ENCODE measurements at regions not wholly inside any gene's neighbourhood (a gene's known extent, or its start where the extent isn't known, plus 50 kb on each side); places are given as distances from the start of the nearest gene placed in this dataset.

DNA sequence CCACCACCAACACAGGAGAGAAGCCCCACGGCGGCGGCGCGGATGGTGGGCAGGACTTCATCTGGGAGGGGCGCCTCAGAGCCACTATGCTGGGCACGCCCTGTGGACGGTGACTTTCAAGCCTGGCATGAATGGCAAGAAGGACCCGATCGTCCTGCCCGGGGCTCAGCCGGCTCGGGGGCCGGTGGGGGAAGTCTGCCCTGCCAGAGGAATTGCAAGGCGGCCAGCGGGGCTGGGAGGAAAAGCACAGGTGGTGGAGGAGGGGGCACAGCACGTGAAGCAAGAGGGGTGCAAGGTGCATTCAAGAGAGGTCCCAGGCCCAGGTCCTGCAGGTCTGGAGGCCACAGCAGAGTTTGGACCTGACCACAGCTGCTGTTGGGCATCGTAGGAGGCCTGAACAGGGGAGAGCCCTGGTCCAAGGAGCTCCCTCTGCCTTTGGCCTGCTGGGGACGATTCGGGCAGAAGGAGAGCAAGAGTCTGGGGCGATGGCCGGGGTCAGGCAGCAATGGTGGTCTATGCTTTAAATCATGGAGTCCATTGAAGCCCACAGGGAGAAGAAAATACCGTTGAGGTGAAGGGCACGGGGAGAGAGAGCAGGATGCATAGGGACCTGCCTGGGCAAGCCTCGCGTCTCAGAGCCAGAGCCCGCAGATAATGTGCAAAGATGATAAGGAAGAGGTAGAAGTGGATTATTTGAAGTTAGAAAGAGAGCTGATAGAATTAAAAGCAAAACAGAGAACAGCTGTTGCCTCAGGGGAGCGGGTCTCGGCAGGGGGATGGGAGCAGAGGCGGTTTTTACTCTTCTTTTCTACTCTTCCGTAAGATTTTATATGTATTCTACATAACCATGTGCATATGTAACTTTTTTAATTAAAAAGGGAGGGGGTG is 82.6 kb upstream of the SHISAL1 start:
- no peak overlapping the region for H3K4me3 ChIP-seq (ENCODE audit: low read depth, low read length)
- no peak for DNase-seq (ENCODE audit: low read depth)
- no peak for TF ChIP-seq CTCF (conservative IDR thresholded peaks at IDR 0.05; ENCODE audit: low read depth, low read length)

DNA sequence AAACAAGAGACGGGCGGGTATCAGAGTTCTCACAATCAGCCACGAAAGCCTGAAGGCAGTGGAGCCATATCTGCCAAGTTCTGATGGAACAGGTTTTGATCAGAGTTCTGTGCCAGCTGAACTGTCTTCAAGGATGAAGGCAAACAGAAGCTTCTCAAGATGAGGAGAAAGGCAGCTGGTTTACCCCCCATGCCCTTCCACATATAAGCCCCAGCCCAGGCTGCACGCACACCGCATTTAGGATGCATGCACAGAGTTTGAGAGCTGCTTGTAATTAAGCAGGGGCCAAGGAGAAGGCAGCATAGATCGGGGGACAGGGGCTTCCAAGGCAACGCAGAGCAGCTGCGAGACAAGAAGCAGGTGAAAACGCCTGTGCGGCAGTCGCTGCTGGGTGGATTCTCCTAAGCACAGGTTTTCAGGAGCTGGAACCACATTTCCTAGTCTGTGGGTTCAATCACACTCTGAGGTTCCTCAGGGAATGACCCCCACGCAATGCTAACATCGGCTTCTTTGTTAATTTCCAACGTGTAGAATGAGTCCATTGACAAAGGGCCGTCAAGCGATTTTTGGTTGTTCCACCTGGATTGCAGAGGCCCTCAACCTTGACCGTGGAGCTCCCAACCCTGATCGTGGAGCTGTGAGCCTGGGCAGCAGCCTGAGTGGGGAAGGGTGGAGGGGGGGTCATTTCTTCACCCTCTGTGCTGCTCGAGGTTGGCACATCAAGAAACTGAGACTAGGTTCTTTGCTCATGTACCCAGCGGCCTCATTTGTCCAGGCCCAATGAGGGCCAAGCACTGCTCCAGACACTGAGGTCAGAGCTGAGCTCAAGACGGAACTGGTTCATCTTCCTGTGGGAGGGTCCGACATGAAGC is 81.7 kb upstream of the SHISAL1 start:
- TF ChIP-seq CTCF (conservative IDR thresholded peaks at IDR 0.05; ENCODE audit: low read depth, low read length), result no peak
- peak; percentile 9 for DNase-seq (ENCODE audit: low read depth)

DNA sequence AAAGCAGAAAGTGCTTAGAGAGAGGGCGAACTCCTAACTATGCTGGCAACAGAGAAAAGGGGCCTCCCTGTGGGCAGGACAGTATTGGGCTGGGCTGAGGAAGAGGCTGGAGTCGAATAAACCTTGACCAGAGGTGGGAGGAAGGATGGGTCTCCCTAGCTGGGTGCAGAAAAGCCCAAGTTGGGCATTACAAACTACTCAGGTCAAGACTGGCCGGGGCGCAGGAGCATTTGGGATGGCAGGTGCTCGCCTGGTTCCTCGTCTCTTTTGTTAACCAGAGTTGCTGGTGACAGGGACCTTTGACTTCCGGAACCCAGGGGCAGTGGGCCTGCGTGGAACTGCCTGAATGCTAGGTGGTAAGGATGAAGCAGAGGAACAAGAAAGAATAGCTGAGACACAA is 80.3 kb upstream of the SHISAL1 start:
- TF ChIP-seq CTCF (conservative IDR thresholded peaks at IDR 0.05; ENCODE audit: low read depth, low read length), result no peak
- DNase-seq (ENCODE audit: low read depth), result no peak
- no peak overlapping the region for H3K4me3 ChIP-seq (ENCODE audit: low read depth, low read length)

More for the DNA sequence above, 81.7 kb upstream of the SHISAL1 start:
- H3K4me3 ChIP-seq (ENCODE audit: low read depth, low read length), result no peak overlapping the region

- no peak for TF ChIP-seq CTCF (conservative IDR thresholded peaks at IDR 0.05; ENCODE audit: low read depth, low read length)
- no peak for DNase-seq (ENCODE audit: low read depth)
- H3K4me3 ChIP-seq (ENCODE audit: low read depth, low read length), result no peak overlapping the region
Observed at GRCh38 chr22:44392446-44392921, 79.7 kb upstream of the SHISAL1 start.

DNA sequence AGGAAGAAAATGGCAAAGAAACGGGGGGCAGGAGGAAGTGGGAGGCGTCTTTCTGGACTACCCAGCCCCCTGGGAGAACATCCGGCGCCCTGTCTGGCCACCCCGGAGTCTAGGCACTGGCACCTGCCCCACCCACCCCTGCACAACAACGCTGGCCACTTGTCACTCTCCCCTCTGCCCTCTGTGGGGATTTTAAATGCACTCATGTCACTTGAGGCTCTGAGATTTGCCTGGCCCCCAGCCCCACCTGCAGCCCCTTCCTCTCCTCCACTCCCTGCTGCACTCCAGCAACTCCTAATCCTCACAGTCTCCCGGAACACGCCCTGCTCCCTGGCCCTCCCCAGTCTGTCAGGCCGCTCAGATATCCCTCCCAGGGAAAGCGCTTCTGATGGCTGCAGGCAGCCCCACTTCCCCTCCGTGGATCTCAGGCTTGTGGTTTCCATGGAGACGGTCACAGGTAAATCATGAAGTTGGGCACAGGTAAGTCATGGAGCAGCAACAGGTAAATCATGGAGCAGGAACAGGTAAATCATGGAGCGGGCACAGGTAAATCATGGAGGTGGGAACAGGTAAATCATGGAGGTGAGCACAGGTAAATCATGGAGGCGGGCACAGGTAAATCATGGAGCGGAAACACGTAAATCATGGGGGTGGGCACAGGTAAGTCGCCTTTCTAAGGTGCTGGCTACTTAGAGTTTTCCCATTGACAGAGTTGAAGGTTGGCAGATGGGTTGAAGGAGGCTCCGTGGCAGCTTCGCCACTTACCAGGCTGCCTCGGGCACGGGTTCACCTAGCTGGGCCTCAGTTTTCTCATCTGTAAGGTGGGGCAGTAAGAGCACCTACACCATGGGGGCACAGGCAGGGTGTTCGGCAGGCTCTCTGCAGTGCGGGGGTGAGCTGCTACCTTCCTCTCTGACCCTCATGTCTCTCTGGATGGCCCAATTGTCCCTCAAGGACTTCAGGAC is 79.0 kb upstream of the SHISAL1 start:
- no peak overlapping the region for H3K4me3 ChIP-seq (ENCODE audit: low read depth, low read length)
- no peak for TF ChIP-seq CTCF (conservative IDR thresholded peaks at IDR 0.05; ENCODE audit: low read depth, low read length)
- no peak for DNase-seq (ENCODE audit: low read depth)

- no peak for TF ChIP-seq CTCF (conservative IDR thresholded peaks at IDR 0.05; ENCODE audit: low read depth, low read length)
- no peak overlapping the region for H3K4me3 ChIP-seq (ENCODE audit: low read depth, low read length)
- no peak for DNase-seq (ENCODE audit: low read depth)
Observed at GRCh38 chr22:44391015-44391414, 78.3 kb upstream of the SHISAL1 start.

Data from epithelial cell of proximal tubule (primary cell).